M059J (cell line): ENCODE measurements at regions not wholly inside any gene's neighbourhood (a gene's known extent, or its start where the extent isn't known, plus 50 kb on each side); places are given as distances from the start of the nearest gene placed in this dataset.
A peak's percentile ranks its signal among the peaks of the same experiment; 100 is the strongest.
"Not testable (repeated sequence)": the region's sequence is repeated elsewhere in the genome, so short reads cannot be mapped to it uniquely, and the experiment has no call there.

Experiments
- DNase-seq: peaks from one replicate; pipeline ENCODE4 v3.0.0-alpha.2; 2012; ENCODE audit warnings: low read depth

DNA sequence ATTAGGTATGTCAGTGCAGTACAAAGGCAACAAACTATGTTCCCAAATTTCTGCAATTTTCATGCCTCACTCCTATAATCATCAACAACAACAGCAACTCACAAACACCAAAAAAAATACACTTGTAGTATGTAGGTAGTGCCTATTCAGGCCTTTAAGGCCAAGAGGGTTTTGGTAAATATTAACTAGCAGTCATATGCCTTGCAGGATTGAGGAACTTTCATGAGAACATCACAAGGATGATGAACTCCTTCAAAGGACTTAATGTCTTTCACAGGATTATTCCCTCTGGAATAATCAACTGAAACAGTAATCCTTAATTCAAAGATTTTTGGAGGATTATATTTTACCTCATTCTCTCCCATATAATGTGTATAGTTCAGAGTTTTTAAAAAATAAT is 293.8 kb downstream of the NOVA1 start:
- no peak for DNase-seq

DNA sequence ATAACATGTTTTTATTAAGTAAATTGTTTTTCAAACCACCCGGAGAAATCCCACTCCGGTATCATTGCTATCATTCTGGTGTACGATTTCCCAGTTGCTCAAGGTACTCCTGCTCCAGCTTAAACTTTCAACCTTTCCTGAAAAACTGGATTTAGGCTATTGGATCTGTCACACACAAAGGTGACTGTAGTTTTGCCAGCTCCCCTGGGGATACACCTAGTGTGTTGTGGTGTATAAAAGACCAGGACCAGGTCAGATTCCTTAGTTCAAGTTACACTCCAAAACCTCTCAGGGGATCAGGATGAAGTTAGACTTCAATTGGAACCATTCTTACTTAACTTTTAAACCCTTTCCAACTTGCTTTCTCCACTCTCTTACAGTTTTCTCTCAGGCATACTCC is 303.9 kb downstream of the NOVA1 start:
- no peak for DNase-seq

DNA sequence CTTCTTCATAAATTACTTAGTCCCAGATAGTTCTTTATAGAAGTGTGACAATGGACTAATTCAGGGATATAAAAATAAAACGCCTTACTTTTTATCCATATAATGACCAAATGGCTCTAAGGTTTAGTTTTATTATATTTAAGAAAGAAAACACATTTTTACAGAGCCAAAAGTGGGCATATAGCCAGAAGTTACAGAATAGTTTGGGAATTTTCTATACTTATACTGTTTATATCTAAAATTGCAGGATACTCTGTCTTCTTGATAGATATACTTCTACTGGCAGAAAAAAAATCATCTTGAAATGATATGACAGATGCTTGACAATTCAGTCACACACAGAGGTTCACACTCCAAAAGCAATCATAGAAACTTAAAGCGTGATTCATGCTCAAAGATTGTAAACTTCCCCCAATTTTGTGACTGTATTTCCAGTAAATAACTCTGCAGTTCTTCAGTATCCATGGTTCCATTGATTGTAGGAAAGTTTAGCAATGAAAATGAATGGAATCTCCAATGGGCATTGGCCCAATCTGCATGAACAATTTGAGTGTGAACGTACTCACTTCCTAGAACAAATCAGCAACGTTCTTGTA is 307.8 kb downstream of the NOVA1 start:
- peak; percentile 0 for DNase-seq

DNA sequence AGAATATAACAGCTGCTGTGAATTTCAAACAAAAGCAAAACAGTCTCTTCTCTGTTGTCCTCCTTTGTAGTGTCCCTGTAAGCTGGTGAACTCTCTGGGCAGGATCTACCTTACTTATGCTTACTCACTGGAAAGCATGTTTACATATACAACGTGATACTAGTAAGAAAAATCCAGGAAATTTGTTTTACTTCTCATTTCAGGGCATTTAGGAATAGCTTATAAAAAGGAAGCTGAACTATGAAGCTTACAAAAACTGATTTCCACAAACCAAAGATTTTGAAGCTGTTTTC is 311.0 kb downstream of the NOVA1 start:
- no peak for DNase-seq

DNA sequence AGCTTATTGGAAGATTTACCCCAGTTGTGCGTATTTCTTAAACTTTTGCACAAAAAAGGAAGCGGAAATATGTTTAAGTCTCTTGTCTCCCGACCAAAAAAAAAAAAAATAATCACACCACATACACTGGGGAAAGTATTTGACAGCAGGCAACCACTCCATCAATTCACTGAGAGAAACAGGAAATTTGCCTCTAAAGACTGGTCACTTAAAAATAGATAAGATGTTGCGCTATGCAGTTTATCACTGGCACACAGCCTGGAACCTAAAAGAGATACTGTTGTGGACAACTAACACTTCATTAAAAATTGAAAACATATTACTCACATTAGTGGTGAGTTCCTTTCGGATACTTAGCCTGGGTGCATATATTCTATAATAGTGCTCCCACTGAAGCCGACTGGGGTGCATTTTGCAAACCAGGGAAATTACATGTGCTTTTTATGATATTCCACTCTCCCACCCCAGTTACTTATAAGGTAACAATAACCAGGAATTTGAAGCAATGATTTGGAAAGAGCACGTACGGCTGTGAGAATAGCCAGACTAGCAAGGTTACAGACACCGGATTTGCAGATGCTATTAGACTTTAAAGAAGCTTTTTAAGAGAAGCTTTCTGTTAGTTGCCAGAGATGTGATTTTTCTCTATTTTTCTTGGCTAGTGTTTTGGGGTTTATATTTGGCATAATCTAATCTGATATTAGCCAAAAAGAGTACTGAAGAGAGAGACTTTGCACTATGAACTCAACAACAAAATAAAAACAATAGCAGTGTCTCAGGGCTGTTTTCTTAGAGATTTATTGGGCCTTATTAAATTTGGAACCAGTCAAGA is 311.5 kb downstream of the NOVA1 start:
- DNase-seq = no peak

DNA sequence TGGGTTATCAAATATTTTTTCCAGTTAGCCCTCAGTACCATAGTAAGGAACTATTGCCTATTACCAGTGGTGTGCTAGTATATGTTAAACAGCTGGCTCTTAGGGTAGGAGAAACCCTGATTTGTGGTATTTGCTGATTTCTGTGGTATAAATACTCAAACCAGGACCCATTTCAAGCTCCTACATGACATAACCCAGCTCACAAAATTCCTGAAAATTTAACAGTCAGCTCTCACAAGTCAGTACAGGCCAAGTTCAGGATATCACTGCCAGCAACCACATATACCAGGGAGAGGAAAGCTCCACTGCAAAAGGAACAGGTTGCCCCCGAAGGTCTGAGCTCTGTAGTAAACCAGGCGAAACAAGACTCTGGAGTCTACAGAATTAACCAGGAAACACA is 315.3 kb downstream of the NOVA1 start:
- DNase-seq = no peak

DNA sequence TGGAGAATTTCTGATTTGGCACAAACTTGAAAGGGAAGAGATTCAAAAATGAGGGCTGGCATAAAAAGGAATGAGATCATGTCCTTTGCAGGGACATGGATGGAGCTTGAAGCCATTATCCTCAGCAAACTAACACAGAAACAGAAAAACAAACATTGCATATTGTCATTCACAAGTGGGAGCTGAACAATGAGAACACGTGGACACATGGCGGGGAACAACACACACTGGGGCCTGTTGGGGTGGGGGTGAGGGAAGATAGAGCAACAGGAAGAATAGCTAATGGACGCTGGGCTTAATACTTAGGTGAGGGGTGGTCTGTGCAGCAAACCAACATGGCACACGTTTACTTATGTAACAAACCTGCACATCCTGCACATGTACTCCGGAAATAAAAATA is 315.8 kb downstream of the NOVA1 start:
- DNase-seq = not testable (repeated sequence)

DNA sequence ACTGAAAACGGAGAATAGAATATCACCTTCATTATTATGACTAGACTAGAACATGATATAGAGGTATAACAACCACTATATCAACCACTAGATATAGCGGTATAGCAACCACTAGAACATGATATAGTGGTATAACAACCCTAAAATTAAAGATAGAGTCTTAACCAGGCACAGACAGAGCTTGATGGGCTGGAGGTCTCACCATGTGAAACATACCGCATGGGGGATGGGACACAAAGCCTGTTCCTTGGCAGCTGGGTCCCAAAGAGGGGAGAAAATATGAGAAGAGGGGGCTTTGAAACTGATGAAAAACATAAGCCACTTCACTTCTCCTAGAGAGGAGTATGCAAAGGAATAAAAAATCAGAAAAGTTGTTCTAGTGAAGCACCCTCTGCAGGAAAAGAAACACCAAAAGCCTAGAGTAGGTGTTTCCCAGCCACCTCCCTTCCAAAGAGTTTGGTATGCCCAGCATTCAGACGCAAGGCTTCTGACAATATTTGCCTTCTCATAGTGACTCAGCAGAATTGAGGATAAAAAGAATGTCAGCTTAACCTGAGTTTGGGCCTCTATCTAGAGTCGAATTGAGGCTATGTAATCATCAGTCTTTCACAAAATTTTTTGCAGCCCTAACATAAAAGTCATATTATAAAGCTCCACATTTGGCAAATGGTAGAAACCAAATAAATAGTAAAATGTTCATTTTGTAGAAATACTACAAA is 316.4 kb downstream of the NOVA1 start:
- peak; percentile 9 for DNase-seq

DNA sequence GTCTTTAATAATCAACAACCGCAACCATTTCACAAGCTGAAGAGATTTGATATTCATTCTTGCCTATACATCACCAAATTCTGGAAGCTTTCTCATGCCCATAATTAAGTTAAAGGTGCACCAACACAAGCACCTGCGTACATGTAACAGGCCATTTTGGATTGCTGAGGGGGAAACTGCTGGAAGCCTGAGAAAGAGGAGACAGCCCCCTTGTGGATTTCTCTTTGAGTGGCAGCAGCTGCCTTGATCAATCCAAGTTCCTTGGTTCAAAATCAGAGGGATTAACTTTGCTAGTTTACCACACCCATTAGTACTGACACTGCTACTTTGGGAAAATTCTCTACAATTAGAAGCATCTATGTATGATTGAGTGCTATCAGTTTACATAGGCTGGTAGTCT is 321.1 kb downstream of the NOVA1 start:
- DNase-seq = no peak

DNA sequence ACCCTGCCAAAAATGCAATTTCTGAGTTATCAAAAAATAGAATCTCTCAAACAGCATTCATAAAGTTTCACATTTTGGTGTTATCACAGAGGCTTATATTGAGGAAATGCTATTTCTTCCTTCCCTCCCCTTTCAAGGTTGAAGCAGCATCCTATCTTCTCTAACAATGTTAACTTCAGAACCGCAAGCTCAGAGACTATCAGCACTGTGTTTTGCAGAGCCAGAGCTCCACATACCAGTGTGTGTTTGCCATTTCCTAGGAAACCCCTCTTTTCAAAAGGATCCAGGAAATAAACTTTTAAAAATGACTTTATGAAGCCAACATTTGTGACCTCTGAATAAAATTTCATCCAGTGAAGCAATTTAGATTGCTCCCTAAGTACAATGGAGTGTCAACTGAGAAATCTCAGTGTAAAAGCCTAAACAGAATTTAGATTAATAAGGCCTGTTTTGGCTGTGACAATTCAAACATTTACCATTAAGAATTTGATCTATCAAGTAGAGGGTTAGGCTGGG is 332.6 kb downstream of the NOVA1 start:
- no peak for DNase-seq

DNA sequence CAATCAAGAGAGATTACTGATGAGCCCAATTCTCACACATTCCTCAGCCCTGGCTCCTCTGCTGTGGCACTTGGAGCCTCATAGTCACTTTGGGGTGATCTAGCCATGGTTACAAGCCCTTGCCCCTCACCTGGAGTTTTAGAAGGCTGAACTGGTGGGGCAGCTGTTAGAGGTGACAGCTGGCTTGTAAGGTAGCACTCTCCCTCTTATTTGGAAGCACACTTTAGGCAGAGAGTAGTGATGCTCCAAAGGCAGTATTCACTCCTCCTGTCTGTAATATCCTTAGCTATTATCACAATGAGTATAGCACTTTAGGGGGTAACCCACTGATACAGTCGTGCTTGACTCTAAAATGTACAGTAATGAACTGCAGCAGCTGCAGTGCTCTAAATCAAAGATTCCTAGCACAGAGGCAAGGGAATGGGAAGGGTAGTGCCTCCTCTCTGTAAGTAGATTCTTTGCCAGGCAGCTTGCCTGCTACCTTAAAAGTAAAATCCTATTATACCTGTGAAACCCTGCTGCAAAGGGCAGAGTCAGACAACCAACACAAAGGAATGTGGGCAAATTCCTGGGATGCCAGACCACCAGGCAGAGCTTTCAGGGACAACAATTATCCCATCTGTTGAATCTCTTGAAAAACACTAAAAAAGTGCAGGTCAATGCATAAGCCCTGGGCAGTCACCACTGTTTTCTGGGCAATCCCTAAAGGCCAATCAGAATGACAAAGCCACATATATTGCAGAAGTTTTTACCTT is 336.3 kb downstream of the NOVA1 start:
- no peak for DNase-seq

DNA sequence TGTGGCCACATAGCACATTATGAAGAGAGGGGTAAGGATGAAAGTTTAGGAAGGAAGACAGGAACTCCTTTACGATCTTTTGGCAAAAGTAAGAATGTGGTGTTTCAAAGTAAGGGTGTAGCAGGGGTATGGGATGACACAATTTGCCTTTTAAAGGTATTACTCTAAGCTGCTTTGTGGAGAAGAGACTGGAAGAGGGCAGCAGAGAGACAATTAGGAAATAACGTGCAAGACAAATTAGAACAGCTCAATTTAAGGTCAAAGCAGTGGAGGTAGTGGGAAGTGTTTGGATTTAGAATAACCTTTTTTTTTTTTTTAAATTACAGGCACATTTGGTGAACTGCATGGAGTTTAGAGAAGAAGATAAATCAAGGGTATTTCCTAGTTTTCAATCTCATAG is 342.6 kb downstream of the NOVA1 start:
- DNase-seq = no peak

DNA sequence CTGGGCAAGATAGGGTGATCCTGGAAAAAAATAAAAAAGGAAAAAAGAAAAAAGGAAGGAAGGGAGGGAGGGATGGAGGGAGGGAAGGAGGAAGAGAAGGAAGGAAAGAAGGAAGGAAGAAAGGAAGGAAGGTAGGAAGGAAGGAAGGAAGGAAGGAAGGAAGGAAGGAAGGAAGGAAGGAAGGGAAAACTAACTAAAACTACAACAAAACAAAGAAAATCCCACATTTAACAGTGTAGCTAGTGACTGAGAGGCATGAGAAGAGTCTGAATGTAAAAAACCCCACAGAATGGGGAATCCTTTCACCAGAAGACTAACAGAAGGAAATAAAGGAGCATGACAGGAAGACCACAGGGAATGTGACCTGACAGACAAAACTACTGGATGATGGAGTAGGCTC is 345.7 kb downstream of the NOVA1 start:
- DNase-seq = no peak

DNA sequence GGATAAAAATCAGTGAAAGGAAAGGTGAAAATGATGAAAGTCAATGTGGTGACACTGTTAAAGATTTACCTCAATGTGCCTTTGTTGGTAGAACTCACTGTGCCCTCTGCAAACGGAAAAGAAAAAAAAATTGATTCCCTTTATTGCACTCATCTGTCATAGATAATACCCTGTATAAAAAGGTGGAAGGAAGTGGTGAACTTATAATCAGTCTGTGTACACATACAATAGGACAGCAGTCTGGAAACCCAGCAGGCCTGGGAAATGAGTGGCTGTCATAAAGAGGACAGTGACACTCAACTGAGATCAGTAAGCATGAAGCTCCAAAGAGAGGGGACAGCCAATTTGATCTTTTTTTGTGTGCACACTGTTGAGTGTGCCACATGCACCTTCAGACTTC is 364.7 kb downstream of the NOVA1 start:
- no peak for DNase-seq

DNA sequence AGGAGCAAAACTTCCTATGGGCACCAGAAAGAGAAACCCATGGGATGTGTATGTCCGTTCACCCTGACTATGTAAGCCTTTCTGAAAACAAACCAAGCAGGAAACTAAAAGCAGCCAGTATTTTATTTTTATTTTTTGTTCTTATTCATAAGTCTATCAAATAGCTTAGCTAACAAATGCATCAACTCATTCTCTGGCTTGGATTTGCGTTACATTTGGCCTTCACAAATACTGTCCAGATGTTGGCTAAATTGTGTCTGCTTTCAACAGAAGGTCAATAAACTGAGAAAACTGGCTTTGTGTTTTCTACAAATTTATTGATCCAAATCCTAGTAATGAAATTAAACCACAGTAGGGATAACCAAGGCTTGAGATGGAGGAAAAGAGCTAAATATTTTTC is 379.0 kb downstream of the NOVA1 start:
- no peak for DNase-seq

DNA sequence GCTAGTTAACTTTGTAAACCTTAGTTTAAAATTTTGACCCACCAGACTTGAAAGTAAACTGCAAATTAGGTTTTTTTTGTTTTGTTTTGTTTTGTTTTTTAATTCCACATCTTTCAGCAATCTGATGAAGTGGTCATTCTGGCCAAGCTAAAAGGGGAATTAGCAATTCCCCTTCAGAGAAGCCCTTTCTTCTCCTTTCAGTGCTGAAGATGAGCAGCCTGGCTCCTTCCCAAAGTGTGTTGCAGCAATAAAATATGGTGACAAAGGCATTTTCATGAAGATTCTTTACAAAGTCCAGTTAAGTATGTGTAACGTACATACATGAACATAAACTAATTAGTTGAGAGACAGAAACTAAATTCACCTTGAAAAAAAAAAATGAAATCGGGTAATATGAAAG is 380.1 kb downstream of the NOVA1 start:
- no peak for DNase-seq

DNA sequence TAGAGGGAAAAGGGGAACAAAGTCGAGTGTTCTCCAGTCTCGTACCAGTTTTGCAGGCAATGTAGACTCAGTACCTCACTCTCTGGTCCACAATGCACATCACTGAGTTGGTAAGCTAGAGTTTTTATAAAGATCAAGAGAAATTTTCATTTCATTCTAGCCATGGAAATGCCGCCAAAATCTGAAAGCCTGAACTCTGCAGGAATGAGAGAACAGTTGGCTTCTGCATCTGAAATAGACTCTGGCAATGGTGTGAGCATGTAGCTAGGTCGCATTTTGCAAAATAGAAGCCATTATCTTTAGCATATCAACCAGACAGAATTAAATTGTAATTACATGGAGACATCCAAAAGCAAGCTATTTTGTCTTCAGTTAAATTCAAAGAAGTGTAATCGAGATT is 381.0 kb downstream of the NOVA1 start:
- no peak for DNase-seq

DNA sequence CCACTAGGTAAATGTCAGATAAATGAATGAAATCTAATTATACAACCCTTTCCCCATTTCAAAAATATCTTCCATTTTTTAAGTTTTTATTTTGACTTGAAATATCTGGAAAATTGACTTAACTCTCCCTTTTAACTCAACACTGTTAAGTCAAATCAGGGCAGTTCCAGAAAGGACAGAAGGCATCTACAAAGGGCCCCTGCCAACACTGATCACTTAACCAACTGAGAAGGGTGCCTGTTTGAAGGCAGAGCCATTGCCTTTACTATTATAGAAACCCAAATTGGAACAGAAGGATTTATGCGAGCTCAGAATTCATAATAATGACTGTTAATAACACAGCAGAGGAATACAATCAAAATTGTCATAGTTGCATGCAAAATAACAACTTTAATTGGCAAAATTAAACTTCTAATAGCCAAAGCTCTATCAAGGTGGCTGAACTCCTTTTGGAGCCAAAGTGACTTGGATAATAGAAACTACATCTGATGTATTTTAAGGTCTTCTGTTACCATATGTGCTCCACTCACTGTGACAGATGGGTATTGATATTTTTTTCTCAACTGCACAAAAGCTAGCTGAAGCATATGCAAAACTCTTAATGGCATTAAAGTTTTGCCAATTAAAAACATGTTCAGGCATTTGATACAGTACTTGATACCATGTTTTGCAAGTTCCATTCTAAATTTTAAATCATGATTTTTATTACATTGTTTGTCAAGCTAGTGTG is 383.8 kb downstream of the NOVA1 start:
- DNase-seq = no peak

DNA sequence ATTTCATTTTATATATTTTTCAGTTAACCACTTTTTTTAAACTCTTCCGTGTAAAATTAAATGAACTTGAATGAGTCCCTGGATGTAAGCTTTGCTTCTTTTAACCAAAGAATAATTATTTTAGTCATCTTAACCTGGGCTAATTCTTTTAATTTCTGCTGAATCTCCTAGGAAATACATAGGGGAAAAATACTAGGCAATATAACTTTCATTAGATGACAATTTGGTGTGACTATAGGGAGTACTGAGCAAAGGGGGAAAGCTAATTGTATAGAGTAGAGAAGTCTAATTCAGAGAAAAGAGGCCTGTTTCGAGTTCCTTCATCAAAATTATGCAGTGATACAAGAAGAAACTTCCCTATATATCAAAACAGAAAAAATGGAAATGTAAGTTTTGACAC is 388.1 kb downstream of the NOVA1 start:
- DNase-seq = no peak

DNA sequence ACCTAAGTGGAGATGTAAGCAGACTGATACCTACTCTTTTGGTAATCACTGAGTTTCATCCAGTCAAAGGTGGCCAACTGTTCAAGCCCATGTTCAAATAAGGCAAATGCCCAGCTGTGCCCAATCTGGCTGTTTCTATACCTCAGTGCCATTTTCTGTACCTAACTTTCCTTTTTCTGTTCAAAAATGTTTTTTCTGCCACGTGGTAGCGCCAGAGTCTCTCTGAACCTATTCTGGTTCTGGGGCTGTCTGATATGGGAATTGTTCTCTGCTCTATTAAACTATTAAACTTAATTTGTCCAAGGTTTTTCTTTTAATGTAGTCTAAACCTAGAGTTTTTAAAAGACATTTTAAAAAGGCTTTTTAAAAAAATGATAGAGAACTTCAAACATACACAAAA is 391.2 kb downstream of the NOVA1 start:
- no peak for DNase-seq

DNA sequence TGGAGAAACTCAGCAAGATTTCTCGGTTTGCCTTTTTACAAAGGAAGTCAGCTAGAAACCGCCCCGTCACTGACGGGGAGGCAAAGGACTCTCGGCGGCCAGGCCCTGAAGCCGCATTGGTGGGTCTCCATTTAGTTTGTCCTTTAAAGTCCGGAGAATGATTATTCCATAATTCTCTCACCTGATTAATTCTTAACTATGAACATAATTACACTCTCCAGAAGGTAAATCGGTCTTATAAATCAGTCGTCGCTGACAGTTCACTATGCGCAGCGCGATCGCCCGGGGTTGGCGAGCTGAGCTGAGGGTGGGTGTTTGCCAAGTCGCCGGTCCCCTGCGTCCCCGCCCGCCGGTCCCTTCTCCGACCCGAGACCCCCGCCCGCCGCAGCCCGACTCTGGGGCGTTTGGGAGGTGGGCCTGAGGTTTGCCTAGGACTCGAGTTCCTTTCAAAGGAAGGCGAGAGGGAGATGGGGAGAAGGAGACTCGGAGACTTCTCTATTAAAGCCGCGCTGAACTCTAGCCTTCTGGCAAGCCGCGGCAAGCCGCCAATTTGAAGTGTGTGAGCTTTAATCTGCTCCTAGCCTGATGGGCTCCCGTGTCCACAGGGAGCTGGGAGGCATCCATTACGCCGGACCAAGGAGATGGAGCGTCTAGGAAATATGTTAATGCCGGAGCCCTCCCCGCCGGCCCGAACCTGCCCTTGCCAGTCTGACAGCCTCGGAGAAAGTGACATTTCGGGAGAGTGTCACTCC is 392.9 kb downstream of the NOVA1 start:
- no peak for DNase-seq
